Sigmoid colon (tissue), 6 donors: ENCODE measurements at regions not wholly inside any gene's neighbourhood (a gene's known extent, or its start where the extent isn't known, plus 50 kb on each side); places are given as distances from the start of the nearest gene placed in this dataset.
A peak's percentile ranks its signal among the peaks of the same experiment; 100 is the strongest.

ENCODE experiments used
- DNase-seq: peaks from one replicate; pipeline ENCODE4 v3.0.0-alpha.2; 2019
- H3K27ac ChIP-seq, 4 donors: fragments of 200-600 bp; sonication (generic); one replicate each; pipeline ENCODE4 v1.5.1; 2016 to 2019; ENCODE audit warnings: mild to moderate bottlenecking in 1 of 4
- H3K27me3 ChIP-seq, 3 donors: fragments of 200-600 bp; sonication (generic); one replicate each; pipeline ENCODE4 v1.5.1; 2019; ENCODE audit warnings: mild to moderate bottlenecking in 1 of 3
- H3K36me3 ChIP-seq, 4 donors: fragments of 200-600 bp; sonication (generic); one replicate each; pipeline ENCODE4 v1.5.1; 2016 to 2019
- H3K4me1 ChIP-seq, 4 donors: fragments of 200-600 bp; sonication (generic); one replicate each; pipeline ENCODE4 v1.5.1; 2017 to 2019
- H3K4me3 ChIP-seq, 4 donors: fragments of 200-600 bp; sonication (generic); one replicate each; pipeline ENCODE4 v1.5.1; 2017 to 2019; ENCODE audit warnings: mild to moderate bottlenecking in 2 of 4, moderate library complexity in 1 of 4
- H3K9me3 ChIP-seq, 4 donors: fragments of 200-600 bp in 3 of 4; sonication (generic) in 3 of 4; one replicate each; pipeline versions ENCODE4 v1.5.1 to v1.6.1; 2013 to 2019
- EP300 ChIP-seq, 4 donors: sonication (generic); formaldehyde crosslinking; IDR thresholded peaks; one replicate each; pipeline ENCODE4 v1.6.1; 2017; ENCODE audit warnings: antibody characterized with exemption in 4 of 4
- POLR2A ChIP-seq, 2 donors: fragments of 450-650 bp; IDR thresholded peaks; one replicate each; pipeline ENCODE4 v1.6.1; 2016; ENCODE audit warnings: antibody characterized with exemption in 2 of 2, mild to moderate bottlenecking in 2 of 2, moderate library complexity in 2 of 2
- POLR2AphosphoS5 ChIP-seq, 4 donors: sonication (generic); formaldehyde crosslinking; IDR thresholded peaks; one replicate each; pipeline ENCODE4 v1.6.1; 2017; ENCODE audit warnings: antibody characterized with exemption in 4 of 4
- WGBS, 2 donors: extraction: QIAGEN DNeasy Blood & Tissue Kit; methylation state at CpG; one replicate each; pipeline ENCODE4 v1.1.7; 2013; 5-methylcytosine and 5-hydroxymethylcytosine counted together
- intact Hi-C: fragments of 100-400 bp; cut with DNase I; formaldehyde crosslinking; loops from one replicate; pipeline ENCODE4 v1.15.1; 2023
- TF ChIP-seq, protein P1 (sequence below), 4 experiments: fragments of 450-650 bp in 3 of 4; fragments of 200-600 bp in 1 of 4; IDR thresholded peaks; one replicate each; pipeline ENCODE4 v1.5.1; 2016 to 2019; ENCODE audit warnings: antibody characterized with exemption in 4 of 4, mild to moderate bottlenecking in 3 of 4, moderate library complexity in 2 of 4
- donor health status: healthy with polysubstance abuse.
- donor health status: healthy.

DNA sequence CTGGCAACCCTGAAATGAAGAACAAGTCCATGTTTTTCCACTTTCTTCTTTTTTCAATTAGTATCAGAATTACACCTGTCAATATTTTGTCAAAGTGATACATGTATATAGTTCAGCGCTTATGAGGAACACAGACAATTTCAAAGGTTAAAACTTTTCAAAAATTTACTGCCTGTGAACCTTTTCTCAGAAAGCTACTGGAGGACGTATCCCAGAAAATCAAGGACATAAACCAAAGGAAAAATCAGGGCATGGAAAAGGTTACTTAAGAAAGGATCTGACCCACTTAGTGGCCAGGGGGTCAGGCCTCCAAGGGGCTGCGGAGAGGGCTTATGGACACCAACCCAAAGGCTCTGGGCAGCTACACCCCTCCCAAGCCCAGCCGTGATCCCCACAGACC, 81.1 kb upstream of the ACTRT2 start:
- H3K27ac ChIP-seq = no peak overlapping the region
- H3K27me3 ChIP-seq = peaks cover 0 to 30% (median 0%) of the 10 kb centered on the region in 3 donors
- no peak for DNase-seq
- no peaks in the 10 kb centered on the region for H3K4me1 ChIP-seq
- TF ChIP-seq POLR2AphosphoS5 (IDR thresholded peaks at IDR 0.05) (no peak), EP300 (IDR thresholded peaks at IDR 0.05) (no peak), POLR2A (IDR thresholded peaks at IDR 0.05) (no peak)
- TF ChIP-seq, protein P1, sequence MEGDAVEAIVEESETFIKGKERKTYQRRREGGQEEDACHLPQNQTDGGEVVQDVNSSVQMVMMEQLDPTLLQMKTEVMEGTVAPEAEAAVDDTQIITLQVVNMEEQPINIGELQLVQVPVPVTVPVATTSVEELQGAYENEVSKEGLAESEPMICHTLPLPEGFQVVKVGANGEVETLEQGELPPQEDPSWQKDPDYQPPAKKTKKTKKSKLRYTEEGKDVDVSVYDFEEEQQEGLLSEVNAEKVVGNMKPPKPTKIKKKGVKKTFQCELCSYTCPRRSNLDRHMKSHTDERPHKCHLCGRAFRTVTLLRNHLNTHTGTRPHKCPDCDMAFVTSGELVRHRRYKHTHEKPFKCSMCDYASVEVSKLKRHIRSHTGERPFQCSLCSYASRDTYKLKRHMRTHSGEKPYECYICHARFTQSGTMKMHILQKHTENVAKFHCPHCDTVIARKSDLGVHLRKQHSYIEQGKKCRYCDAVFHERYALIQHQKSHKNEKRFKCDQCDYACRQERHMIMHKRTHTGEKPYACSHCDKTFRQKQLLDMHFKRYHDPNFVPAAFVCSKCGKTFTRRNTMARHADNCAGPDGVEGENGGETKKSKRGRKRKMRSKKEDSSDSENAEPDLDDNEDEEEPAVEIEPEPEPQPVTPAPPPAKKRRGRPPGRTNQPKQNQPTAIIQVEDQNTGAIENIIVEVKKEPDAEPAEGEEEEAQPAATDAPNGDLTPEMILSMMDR (IDR thresholded peaks at IDR 0.05) = no peak
- no peak overlapping the region for H3K4me3 ChIP-seq
- H3K36me3 ChIP-seq = no peaks in the 10 kb centered on the region
- peaks cover 0 to 14% (median 5%) of the 10 kb centered on the region in 4 donors for H3K9me3 ChIP-seq
- intact Hi-C loops = no loop called here
- 91 to 95% methylated on average over 4 of the region's 4 CpGs for WGBS, 2 donors

DNA sequence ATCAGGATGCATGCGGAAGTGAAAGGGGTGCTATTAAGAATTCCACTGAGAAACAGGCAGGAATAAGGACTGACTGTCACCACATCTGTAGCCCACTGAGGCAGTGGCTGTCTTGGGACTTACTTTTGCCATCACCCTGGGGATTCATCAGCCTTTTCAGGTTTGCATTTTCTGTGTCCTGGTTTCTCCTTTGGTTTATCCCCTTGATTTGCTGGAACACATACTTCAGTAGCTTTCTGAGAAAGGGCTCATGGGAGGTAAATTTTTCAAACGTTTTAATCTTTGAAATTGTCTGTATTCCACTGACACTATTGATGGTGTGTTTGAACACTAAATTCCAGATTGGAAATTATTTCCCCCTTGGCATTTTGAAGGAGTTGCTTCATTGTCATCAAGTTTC, 80.2 kb upstream of the ACTRT2 start:
- intact Hi-C loops = no loop called here
- no peaks in the 10 kb centered on the region for H3K4me1 ChIP-seq
- H3K27me3 ChIP-seq = peaks cover 0 to 32% (median 4%) of the 10 kb centered on the region in 3 donors
- H3K36me3 ChIP-seq = no peaks in the 10 kb centered on the region
- peaks cover 0 to 14% (median 5%) of the 10 kb centered on the region in 4 donors for H3K9me3 ChIP-seq
- H3K4me3 ChIP-seq = no peak overlapping the region
- 69 to 74% methylated on average over 2 of the region's 2 CpGs for WGBS, 2 donors
- TF ChIP-seq POLR2AphosphoS5 (IDR thresholded peaks at IDR 0.05) (no peak), EP300 (IDR thresholded peaks at IDR 0.05) (no peak)
- no peak overlapping the region for H3K27ac ChIP-seq
- peak; percentile 1 for DNase-seq

DNA sequence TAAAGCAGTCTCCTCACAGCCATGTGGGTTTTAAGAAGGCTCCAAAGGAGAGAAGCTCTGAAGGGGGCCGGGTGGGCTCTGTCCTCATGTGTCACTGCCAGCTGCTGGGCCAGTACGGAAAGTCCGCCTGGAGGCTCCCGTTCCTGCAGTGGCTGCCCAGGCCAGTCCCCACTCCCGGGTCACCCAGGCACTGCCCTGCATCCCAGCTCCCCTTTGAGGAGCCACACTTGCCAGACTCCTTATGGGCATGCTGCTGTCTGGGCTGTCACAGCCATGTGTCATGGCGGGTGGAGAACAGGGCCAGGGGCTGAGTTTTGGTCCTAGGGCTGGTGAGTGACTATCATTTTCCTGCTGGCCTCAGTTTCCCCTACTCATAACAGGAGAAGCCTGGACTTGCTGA, 79.4 kb upstream of the ACTRT2 start:
- intact Hi-C loops = no loop called here
- H3K27me3 ChIP-seq = peaks cover 0 to 41% (median 10%) of the 10 kb centered on the region in 3 donors
- no peak overlapping the region for H3K4me3 ChIP-seq
- H3K4me1 ChIP-seq = no peaks in the 10 kb centered on the region
- no peaks in the 10 kb centered on the region for H3K36me3 ChIP-seq
- 91 to 94% methylated on average over 6 of the region's 6 CpGs for WGBS, 2 donors
- peak; percentile 36 for DNase-seq
- no peak overlapping the region for H3K27ac ChIP-seq
- peaks cover 0 to 14% (median 5%) of the 10 kb centered on the region in 4 donors for H3K9me3 ChIP-seq
- no peak for TF ChIP-seq POLR2A (IDR thresholded peaks at IDR 0.05)
- no peak for TF ChIP-seq EP300 (IDR thresholded peaks at IDR 0.05)
- TF ChIP-seq POLR2AphosphoS5 (IDR thresholded peaks at IDR 0.05) = no peak
- TF ChIP-seq, protein P1 (IDR thresholded peaks at IDR 0.05) = no peak

DNA sequence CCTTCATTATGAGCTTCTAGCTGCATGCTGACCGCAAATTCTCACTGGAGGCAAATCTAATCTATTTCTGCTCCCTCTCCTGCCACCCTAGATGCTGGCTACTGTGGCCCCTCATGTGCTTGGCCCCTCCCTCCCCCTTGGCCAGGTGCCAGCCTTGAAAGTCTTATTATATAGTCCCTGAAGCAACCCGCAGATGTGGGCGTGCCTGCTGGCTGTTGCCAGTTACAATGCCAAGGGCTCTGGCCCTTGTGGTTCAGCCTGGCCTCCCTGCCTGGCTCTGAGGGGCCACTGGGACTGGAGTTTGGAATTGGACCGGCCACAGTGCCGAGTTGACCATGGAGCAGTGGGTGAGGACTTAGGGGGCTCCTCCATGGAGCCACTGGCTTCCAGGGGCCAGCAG, 78.9 kb upstream of the ACTRT2 start:
- TF ChIP-seq POLR2AphosphoS5 (IDR thresholded peaks at IDR 0.05) = no peak
- no peak for TF ChIP-seq POLR2A (IDR thresholded peaks at IDR 0.05)
- no peak for TF ChIP-seq EP300 (IDR thresholded peaks at IDR 0.05)
- TF ChIP-seq, protein P1 (IDR thresholded peaks at IDR 0.05) = no peak
- Histone ChIP-seq H3K27ac (no peak overlapping the region), H3K4me3 (no peak overlapping the region), H3K9me3 (peaks cover 0 to 14% (median 5%) of the 10 kb centered on the region in 4 donors), H3K36me3 (no peaks in the 10 kb centered on the region), H3K4me1 (no peaks in the 10 kb centered on the region), H3K27me3 (peaks cover 0 to 46% (median 10%) of the 10 kb centered on the region in 3 donors)
- WGBS, 2 donors = 66 to 82% methylated on average over 5 of the region's 5 CpGs
- intact Hi-C loops = no loop called here
- peak; percentile 57 for DNase-seq

DNA sequence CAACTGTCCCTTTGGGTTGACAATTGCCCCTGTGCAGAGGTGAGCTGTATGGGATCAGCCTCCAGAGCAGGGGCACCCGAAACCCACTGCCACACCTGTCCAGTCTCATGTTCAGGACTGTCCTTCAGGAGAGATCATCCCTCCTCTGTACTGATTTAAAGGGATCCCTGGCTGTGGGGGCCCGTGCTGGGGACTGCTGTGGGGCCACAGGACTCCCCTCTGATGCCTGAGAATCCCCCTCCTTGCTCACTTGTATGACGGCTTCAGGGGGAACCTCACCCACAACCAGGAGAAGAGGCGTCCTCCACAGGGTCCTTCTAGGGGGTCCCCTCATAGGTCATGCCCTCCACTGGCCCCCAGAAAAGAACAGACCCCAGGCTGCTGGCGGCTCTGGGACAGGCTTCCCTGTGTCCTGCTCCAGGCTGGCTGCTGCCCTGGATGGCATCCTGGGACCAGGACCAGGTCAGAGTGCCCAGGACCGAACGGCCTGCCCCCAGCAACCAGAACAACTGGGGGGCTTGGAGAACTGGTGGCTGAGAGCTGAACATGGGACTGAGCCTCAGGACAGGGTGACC, 77.5 kb upstream of the ACTRT2 start:
- H3K27ac ChIP-seq = no peak overlapping the region
- peaks cover 0 to 60% (median 20%) of the 10 kb centered on the region in 3 donors for H3K27me3 ChIP-seq
- intact Hi-C loops = no loop called here
- peaks cover 0 to 14% (median 5%) of the 10 kb centered on the region in 4 donors for H3K9me3 ChIP-seq
- WGBS, 2 donors = 64 to 79% methylated on average over 7 of the region's 7 CpGs
- no peaks in the 10 kb centered on the region for H3K4me1 ChIP-seq
- no peak overlapping the region for H3K4me3 ChIP-seq
- H3K36me3 ChIP-seq = no peaks in the 10 kb centered on the region
- TF ChIP-seq, protein P1 (IDR thresholded peaks at IDR 0.05) = no peak
- TF ChIP-seq POLR2AphosphoS5 (IDR thresholded peaks at IDR 0.05) (no peak), EP300 (IDR thresholded peaks at IDR 0.05) (no peak), POLR2A (IDR thresholded peaks at IDR 0.05) (no peak)
- DNase-seq = peak; percentile 18
